Gastrocnemius medialis (tissue), 4 donors: ENCODE measurements at regions not wholly inside any gene's neighbourhood (a gene's known extent, or its start where the extent isn't known, plus 50 kb on each side); places are given as distances from the start of the nearest gene placed in this dataset.
"Not testable (repeated sequence)": the region's sequence is repeated elsewhere in the genome, so short reads cannot be mapped to it uniquely, and the experiment has no call there.

ENCODE experiments used
- CTCF ChIP-seq, 5 experiments: fragments of 450-650 bp in 3 of 5; fragments of 200-600 bp in 2 of 5; sonication (generic) in 2 of 5; IDR thresholded peaks in 4 of 5; conservative IDR thresholded peaks in 1 of 5; 1 replicate in 4 of 5; 2 replicates in 1 of 5; pipeline ENCODE4 v1.5.1; 2016 to 2019; ENCODE audit warnings: antibody characterized with exemption in 5 of 5, mild to moderate bottlenecking in 3 of 5, moderate library complexity in 3 of 5
- POLR2A ChIP-seq, 2 donors: fragments of 450-650 bp; IDR thresholded peaks; one replicate each; pipeline ENCODE4 v1.6.1; 2017; ENCODE audit warnings: antibody characterized with exemption in 2 of 2, mild to moderate bottlenecking in 2 of 2, moderate library complexity in 2 of 2

DNA sequence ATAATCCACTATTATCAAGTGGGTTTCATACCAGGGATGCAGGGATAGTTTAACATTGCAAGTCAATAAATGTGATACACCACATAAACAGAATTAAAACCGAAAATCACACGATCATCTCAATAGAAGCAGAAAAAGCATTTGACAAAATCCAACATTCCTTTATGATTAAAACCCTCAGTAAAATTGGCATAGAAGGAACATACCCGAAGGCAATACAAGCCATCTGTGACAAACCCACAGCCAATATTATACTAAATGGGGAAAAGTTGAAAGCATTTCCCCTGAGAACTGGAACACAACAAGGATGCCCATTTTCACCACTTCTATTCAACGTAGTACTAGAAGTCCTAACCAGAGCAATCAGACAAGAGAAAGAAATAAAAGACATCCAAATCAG, 103.0 kb upstream of the KRR1 start:
- TF ChIP-seq CTCF (IDR thresholded peaks at IDR 0.05 in 4 of 5, conservative IDR thresholded peaks at IDR 0.05 in 1 of 5); POLR2A (IDR thresholded peaks at IDR 0.05): not testable (repeated sequence)
